ENCODE measurements at regions not wholly inside any gene's neighbourhood (a gene's known extent, or its start where the extent isn't known, plus 50 kb on each side); places are given as distances from the start of the nearest gene placed in this dataset.
"Not testable (repeated sequence)": the region's sequence is repeated elsewhere in the genome, so short reads cannot be mapped to it uniquely, and the experiment has no call there.

GRCh38 chr16:65697065-65697464 lies 575.2 kb upstream of the CDH11 start:
- no peak overlapping the region for H3K4me3 ChIP-seq (ENCODE audit: low read depth, low read length)
- no peak for TF ChIP-seq CTCF (IDR thresholded peaks at IDR 0.05; ENCODE audit: low read depth, low read length)

- H3K4me3 ChIP-seq (ENCODE audit: low read depth, low read length) = not testable (repeated sequence)
These were observed 570.0 kb upstream of the CDH11 start for GRCh38 chr16:65691846-65692245.

- no peak overlapping the region for H3K4me3 ChIP-seq (ENCODE audit: low read depth, low read length)
- no peak for TF ChIP-seq CTCF (IDR thresholded peaks at IDR 0.05; ENCODE audit: low read depth, low read length)
These were observed 567.9 kb upstream of the CDH11 start for GRCh38 chr16:65689726-65690125.

- no peak for TF ChIP-seq CTCF (IDR thresholded peaks at IDR 0.05; ENCODE audit: low read depth, low read length)
- no peak overlapping the region for H3K4me3 ChIP-seq (ENCODE audit: low read depth, low read length)
These were observed 566.4 kb upstream of the CDH11 start for GRCh38 chr16:65688301-65688700.

GRCh38 chr16:65684230-65684629 lies 562.4 kb upstream of the CDH11 start:
- no peak overlapping the region for H3K4me3 ChIP-seq (ENCODE audit: low read depth, low read length)
- no peak for TF ChIP-seq CTCF (IDR thresholded peaks at IDR 0.05; ENCODE audit: low read depth, low read length)

GRCh38 chr16:65681406-65681805 lies 559.5 kb upstream of the CDH11 start:
- no peak for TF ChIP-seq CTCF (IDR thresholded peaks at IDR 0.05; ENCODE audit: low read depth, low read length)
- no peak overlapping the region for H3K4me3 ChIP-seq (ENCODE audit: low read depth, low read length)

- H3K4me3 ChIP-seq (ENCODE audit: low read depth, low read length) = no peak overlapping the region
- no peak for TF ChIP-seq CTCF (IDR thresholded peaks at IDR 0.05; ENCODE audit: low read depth, low read length)
These were observed 557.9 kb upstream of the CDH11 start for GRCh38 chr16:65679785-65680184.

GRCh38 chr16:65675161-65675560 lies 553.3 kb upstream of the CDH11 start:
- H3K4me3 ChIP-seq (ENCODE audit: low read depth, low read length) = no peak overlapping the region
- no peak for TF ChIP-seq CTCF (IDR thresholded peaks at IDR 0.05; ENCODE audit: low read depth, low read length)
